Gastrocnemius medialis (tissue), 4 donors: ENCODE measurements at regions not wholly inside any gene's neighbourhood (a gene's known extent, or its start where the extent isn't known, plus 50 kb on each side); places are given as distances from the start of the nearest gene placed in this dataset.
A peak's percentile ranks its signal among the peaks of the same experiment; 100 is the strongest.
"Not testable (repeated sequence)": the region's sequence is repeated elsewhere in the genome, so short reads cannot be mapped to it uniquely, and the experiment has no call there.

ENCODE experiments used
- ATAC-seq, 2 donors: fragments of 150-250 bp; one replicate each; pipeline ENCODE4 v1.9.1; 2016
- DNase-seq, 2 donors: peaks; one replicate each; pipeline ENCODE4 v3.0.0-alpha.2; 2019
- H3K27ac ChIP-seq, 4 donors: fragments of 200-600 bp; sonication (generic); 1 replicate in 1 of 4; 2 replicates in 3 of 4; pipeline ENCODE4 v1.5.1; 2016 to 2018; ENCODE audit warnings: mild to moderate bottlenecking in 2 of 4, moderate library complexity in 1 of 4
- H3K27me3 ChIP-seq, 3 donors: fragments of 200-600 bp; sonication (generic) in 2 of 3; 1 replicate in 1 of 3; 2 replicates in 2 of 3; pipeline versions ENCODE4 v1.5.1 to v1.6.0; 2016 to 2019; ENCODE audit warnings: mild to moderate bottlenecking in 1 of 3, moderate library complexity in 1 of 3
- H3K36me3 ChIP-seq, 2 donors: fragments of 200-600 bp; sonication (generic) in 1 of 2; one replicate each; pipeline ENCODE4 v1.5.1; 2017 to 2018
- H3K4me1 ChIP-seq, 2 donors: fragments of 200-600 bp; sonication (generic) in 1 of 2; one replicate each; pipeline ENCODE4 v1.5.1; 2016 to 2017; ENCODE audit warnings: mild to moderate bottlenecking in 2 of 2
- H3K4me3 ChIP-seq, 4 donors: fragments of 200-600 bp; sonication (generic) in 3 of 4; 1 replicate in 1 of 4; 2 replicates in 3 of 4; pipeline ENCODE4 v1.5.1; 2016 to 2019; ENCODE audit warnings: mild to moderate bottlenecking in 2 of 4
- H3K9me3 ChIP-seq, 3 donors: fragments of 200-600 bp; sonication (generic) in 2 of 3; 1 replicate in 1 of 3; 2 replicates in 2 of 3; pipeline ENCODE4 v1.5.1; 2016 to 2019
- in situ Hi-C, 4 donors: fragments of 200-750 bp; cut with MboI; loops; one replicate each; pipeline versions ENCODE4 v1.15.0 to v1.8.0; 2017; ENCODE audit warnings: low sequenced_read_pairs in 4 of 4
- intact Hi-C: fragments of 100-400 bp; cut with DNase I; formaldehyde crosslinking; loops from one replicate; pipeline ENCODE4 v1.15.1; 2023; ENCODE audit warnings: low total_unique reads

- H3K9me3 ChIP-seq, H3K4me1 ChIP-seq, H3K27me3 ChIP-seq, H3K36me3 ChIP-seq, H3K4me3 ChIP-seq, intact Hi-C loops, in situ Hi-C loops, DNase-seq, H3K27ac ChIP-seq, ATAC-seq: not testable (repeated sequence)
These were observed 130.1 kb upstream of the ROPN1B start for GRCh38 chr3:125838857-125839256.

- H3K27me3 ChIP-seq, H3K4me1 ChIP-seq, H3K36me3 ChIP-seq, H3K9me3 ChIP-seq, DNase-seq, H3K27ac ChIP-seq, H3K4me3 ChIP-seq, in situ Hi-C loops, intact Hi-C loops, ATAC-seq: not testable (repeated sequence)
These were observed 128.5 kb upstream of the ROPN1B start for GRCh38 chr3:125840465-125840864.

- DNase-seq, H3K27me3 ChIP-seq, H3K4me3 ChIP-seq, H3K9me3 ChIP-seq, H3K27ac ChIP-seq, H3K4me1 ChIP-seq, H3K36me3 ChIP-seq, intact Hi-C loops, ATAC-seq, in situ Hi-C loops: not testable (repeated sequence)
These were observed 121.0 kb upstream of the ROPN1B start for GRCh38 chr3:125847966-125848365.

GRCh38 chr3:125855006-125855405 is 114.0 kb upstream of the ROPN1B start:
- H3K4me3 ChIP-seq, H3K4me1 ChIP-seq, ATAC-seq, H3K27me3 ChIP-seq, H3K9me3 ChIP-seq, in situ Hi-C loops, H3K36me3 ChIP-seq, DNase-seq, H3K27ac ChIP-seq, intact Hi-C loops: not testable (repeated sequence)

- in situ Hi-C loops, intact Hi-C loops: not testable (repeated sequence)
These were observed 108.4 kb upstream of the ROPN1B start for GRCh38 chr3:125860547-125860946.

GRCh38 chr3:125862841-125863254 is 106.1 kb upstream of the ROPN1B start:
- H3K27me3 ChIP-seq, H3K36me3 ChIP-seq, H3K4me1 ChIP-seq, H3K9me3 ChIP-seq, DNase-seq, ATAC-seq, H3K27ac ChIP-seq, intact Hi-C loops, in situ Hi-C loops, H3K4me3 ChIP-seq: not testable (repeated sequence)

More at GRCh38 chr3:125860547-125860946, 108.4 kb upstream of the ROPN1B start:
- not testable (repeated sequence) for H3K9me3 ChIP-seq, H3K27ac ChIP-seq, ATAC-seq, DNase-seq, H3K4me3 ChIP-seq, H3K4me1 ChIP-seq, H3K27me3 ChIP-seq, H3K36me3 ChIP-seq

- H3K9me3 ChIP-seq, H3K4me1 ChIP-seq, intact Hi-C loops, DNase-seq, H3K27ac ChIP-seq, H3K4me3 ChIP-seq, H3K36me3 ChIP-seq, ATAC-seq, in situ Hi-C loops, H3K27me3 ChIP-seq: not testable (repeated sequence)
These were observed 104.4 kb upstream of the ROPN1B start for GRCh38 chr3:125864532-125864931.

- H3K36me3 ChIP-seq, H3K9me3 ChIP-seq, H3K4me1 ChIP-seq, H3K27ac ChIP-seq, H3K4me3 ChIP-seq, ATAC-seq, intact Hi-C loops, H3K27me3 ChIP-seq, in situ Hi-C loops: not testable (repeated sequence)
- peak; percentile 14 to 23 for DNase-seq
These were observed 83.0 kb upstream of the ROPN1B start for GRCh38 chr3:125886006-125886405.

GRCh38 chr3:125899181-125899580 is 69.8 kb upstream of the ROPN1B start:
- in situ Hi-C loops, H3K9me3 ChIP-seq, intact Hi-C loops, H3K36me3 ChIP-seq, DNase-seq, H3K4me1 ChIP-seq, H3K4me3 ChIP-seq, ATAC-seq, H3K27me3 ChIP-seq, H3K27ac ChIP-seq: not testable (repeated sequence)

GRCh38 chr3:125901473-125901872 is 67.5 kb upstream of the ROPN1B start:
- intact Hi-C loops, in situ Hi-C loops, H3K27ac ChIP-seq, ATAC-seq, H3K4me1 ChIP-seq, DNase-seq, H3K4me3 ChIP-seq, H3K9me3 ChIP-seq, H3K36me3 ChIP-seq, H3K27me3 ChIP-seq: not testable (repeated sequence)

GRCh38 chr3:125903780-125904455 is 65.1 kb upstream of the ROPN1B start:
- H3K4me3 ChIP-seq, DNase-seq, in situ Hi-C loops, H3K9me3 ChIP-seq, H3K4me1 ChIP-seq, H3K36me3 ChIP-seq, H3K27me3 ChIP-seq, intact Hi-C loops, H3K27ac ChIP-seq, ATAC-seq: not testable (repeated sequence)

GRCh38 chr3:125907279-125907678 is 61.7 kb upstream of the ROPN1B start:
- intact Hi-C loops, DNase-seq, H3K9me3 ChIP-seq, H3K4me1 ChIP-seq, H3K36me3 ChIP-seq, in situ Hi-C loops, H3K4me3 ChIP-seq, H3K27me3 ChIP-seq, ATAC-seq: not testable (repeated sequence)
- peak overlapping the region in 1 of 4 donors; percentile 35 for H3K27ac ChIP-seq
